HFFc6 (cell line): ENCODE measurements at regions not wholly inside any gene's neighbourhood (a gene's known extent, or its start where the extent isn't known, plus 50 kb on each side); places are given as distances from the start of the nearest gene placed in this dataset.

Source experiments
- DNase-seq: peaks from one replicate; pipeline ENCODE4 v3.0.0-alpha.2; 2018
- H3K27ac Mint-ChIP-seq: 2 replicates; pipeline ENCODE4 v1.8.0; 2020; ENCODE audit warnings: mild to moderate bottlenecking, mixed read lengths
- H3K27me3 Mint-ChIP-seq: 2 replicates; pipeline ENCODE4 v1.8.0; 2021; ENCODE audit warnings: mild to moderate bottlenecking, moderate library complexity, mixed read lengths; ENCODE audit not compliant: insufficient read depth
- H3K36me3 Mint-ChIP-seq: 2 replicates; pipeline ENCODE4 v1.8.0; 2021; ENCODE audit warnings: low read depth, mixed read lengths
- H3K4me1 Mint-ChIP-seq: 2 replicates; pipeline ENCODE4 v1.8.0; 2020; ENCODE audit warnings: low read depth, mixed read lengths
- H3K4me3 Mint-ChIP-seq: 2 replicates; pipeline ENCODE4 v1.8.0; 2020; ENCODE audit warnings: mild to moderate bottlenecking, moderate library complexity, mixed read lengths
- H3K9me3 Mint-ChIP-seq: 2 replicates; pipeline ENCODE4 v1.8.0; 2020; ENCODE audit warnings: mild to moderate bottlenecking, mixed read lengths
- CTCF ChIP-seq: fragments of 200-600 bp; sonication (generic); IDR thresholded peaks from 2 replicates; pipeline ENCODE4 v1.5.0; 2021; ENCODE audit warnings: antibody characterized with exemption, mild to moderate bottlenecking

- no peak for DNase-seq
- Mint-ChIP-seq H3K4me3 (no peak overlapping the region), H3K27me3 (no peaks in the 10 kb centered on the region; the same call in 1 of the 2 replicates), H3K27ac (peak overlapping the region; percentile 21; the same call in 1 of the 2 replicates), H3K36me3 (no peaks in the 10 kb centered on the region), H3K4me1 (peaks cover 43% of the 10 kb centered on the region), H3K9me3 (no peaks in the 10 kb centered on the region)
- TF ChIP-seq CTCF = no peak
Observed at GRCh38 chr2:128395640-128396499, 77.2 kb upstream of the HS6ST1 start.

GRCh38 chr2:128396500-128396891, 77.8 kb upstream of the HS6ST1 start:
- no peak for TF ChIP-seq CTCF
- Mint-ChIP-seq H3K27me3 (no peaks in the 10 kb centered on the region; the same call in 1 of the 2 replicates), H3K36me3 (no peaks in the 10 kb centered on the region), H3K4me3 (no peak overlapping the region), H3K9me3 (no peaks in the 10 kb centered on the region), H3K27ac (peak overlapping the region; percentile 51; the same call in 1 of the 2 replicates), H3K4me1 (peaks cover 38% of the 10 kb centered on the region)
- no peak for DNase-seq

GRCh38 chr2:128396946-128397345, 78.3 kb upstream of the HS6ST1 start:
- no peak for TF ChIP-seq CTCF
- Mint-ChIP-seq H3K27me3 (no peaks in the 10 kb centered on the region; the same call in 1 of the 2 replicates), H3K4me1 (peaks cover 33% of the 10 kb centered on the region), H3K4me3 (no peak overlapping the region), H3K27ac (no peak overlapping the region), H3K9me3 (no peaks in the 10 kb centered on the region), H3K36me3 (no peaks in the 10 kb centered on the region)
- no peak for DNase-seq

- Mint-ChIP-seq H3K27ac (no peak overlapping the region), H3K27me3 (no peaks in the 10 kb centered on the region; the same call in 1 of the 2 replicates), H3K4me1 (peaks cover 32% of the 10 kb centered on the region), H3K36me3 (no peaks in the 10 kb centered on the region), H3K4me3 (no peak overlapping the region), H3K9me3 (no peaks in the 10 kb centered on the region)
- TF ChIP-seq CTCF = no peak
- no peak for DNase-seq
Observed at GRCh38 chr2:128399256-128399655, 80.6 kb upstream of the HS6ST1 start.

- DNase-seq = no peak
- no peak for TF ChIP-seq CTCF
- Mint-ChIP-seq H3K27me3 (no peaks in the 10 kb centered on the region), H3K27ac (no peak overlapping the region), H3K9me3 (no peaks in the 10 kb centered on the region), H3K4me1 (peaks cover 32% of the 10 kb centered on the region), H3K4me3 (no peak overlapping the region), H3K36me3 (no peaks in the 10 kb centered on the region)
Observed at GRCh38 chr2:128399690-128400291, 81.1 kb upstream of the HS6ST1 start.
